ENCODE measurements at regions not wholly inside any gene's neighbourhood (a gene's known extent, or its start where the extent isn't known, plus 50 kb on each side); places are given as distances from the start of the nearest gene placed in this dataset.

- TF ChIP-seq, protein P1, sequence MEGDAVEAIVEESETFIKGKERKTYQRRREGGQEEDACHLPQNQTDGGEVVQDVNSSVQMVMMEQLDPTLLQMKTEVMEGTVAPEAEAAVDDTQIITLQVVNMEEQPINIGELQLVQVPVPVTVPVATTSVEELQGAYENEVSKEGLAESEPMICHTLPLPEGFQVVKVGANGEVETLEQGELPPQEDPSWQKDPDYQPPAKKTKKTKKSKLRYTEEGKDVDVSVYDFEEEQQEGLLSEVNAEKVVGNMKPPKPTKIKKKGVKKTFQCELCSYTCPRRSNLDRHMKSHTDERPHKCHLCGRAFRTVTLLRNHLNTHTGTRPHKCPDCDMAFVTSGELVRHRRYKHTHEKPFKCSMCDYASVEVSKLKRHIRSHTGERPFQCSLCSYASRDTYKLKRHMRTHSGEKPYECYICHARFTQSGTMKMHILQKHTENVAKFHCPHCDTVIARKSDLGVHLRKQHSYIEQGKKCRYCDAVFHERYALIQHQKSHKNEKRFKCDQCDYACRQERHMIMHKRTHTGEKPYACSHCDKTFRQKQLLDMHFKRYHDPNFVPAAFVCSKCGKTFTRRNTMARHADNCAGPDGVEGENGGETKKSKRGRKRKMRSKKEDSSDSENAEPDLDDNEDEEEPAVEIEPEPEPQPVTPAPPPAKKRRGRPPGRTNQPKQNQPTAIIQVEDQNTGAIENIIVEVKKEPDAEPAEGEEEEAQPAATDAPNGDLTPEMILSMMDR (IDR thresholded peaks at IDR 0.05; ENCODE audit: poor library complexity), result no peak
- no peak for TF ChIP-seq EZH2phosphoT487 (IDR thresholded peaks at IDR 0.05; ENCODE audit: low read depth, severe bottlenecking, unreplicated experiment)
These were observed 338.1 kb upstream of the SEL1L start for GRCh38 chr14:81871706-81872105.
